ENCODE measurements at regions not wholly inside any gene's neighbourhood (a gene's known extent, or its start where the extent isn't known, plus 50 kb on each side); places are given as distances from the start of the nearest gene placed in this dataset.

GRCh38 chr10:109696981-109697775, 226.1 kb downstream of the XPNPEP1 start:
- ChIA-PET POLR2A (no interaction called here), CTCF (no interaction called here)
- no peak for DNase-seq (ENCODE audit: extremely low spot score)
- no peak for TF ChIP-seq TARDBP (IDR thresholded peaks at IDR 0.05)
- TF ChIP-seq FOXK2 (IDR thresholded peaks at IDR 0.05): no peak
- TF ChIP-seq SUZ12 (IDR thresholded peaks at IDR 0.05): no peak
- TF ChIP-seq CTBP1 (IDR thresholded peaks at IDR 0.05; ENCODE audit: borderline replicate concordance): no peak
- no peak for TF ChIP-seq ELF4 (IDR thresholded peaks at IDR 0.05)
- no peak for TF ChIP-seq PKNOX1 (IDR thresholded peaks at IDR 0.05)
- no peak for TF ChIP-seq NFRKB (IDR thresholded peaks at IDR 0.05)
- no peak for TF ChIP-seq LEF1 (IDR thresholded peaks at IDR 0.05; ENCODE audit: borderline replicate concordance)
- TF ChIP-seq BHLHE40 (IDR thresholded peaks at IDR 0.05; ENCODE audit: borderline replicate concordance): no peak
- TF ChIP-seq FOXM1 (IDR thresholded peaks at IDR 0.05; ENCODE audit: borderline replicate concordance): no peak
- TF ChIP-seq SP1 (IDR thresholded peaks at IDR 0.05): no peak
- TF ChIP-seq ZNF384 (IDR thresholded peaks at IDR 0.05): no peak

GRCh38 chr10:109696462-109696861, 226.8 kb downstream of the XPNPEP1 start:
- POLR2A ChIA-PET: no interaction called here
- CTCF ChIA-PET: no interaction called here
- TF ChIP-seq TARDBP (IDR thresholded peaks at IDR 0.05): no peak
- no peak for TF ChIP-seq CTBP1 (IDR thresholded peaks at IDR 0.05; ENCODE audit: borderline replicate concordance)
- no peak for TF ChIP-seq PKNOX1 (IDR thresholded peaks at IDR 0.05)
- TF ChIP-seq ZNF384 (IDR thresholded peaks at IDR 0.05): no peak
- TF ChIP-seq L3MBTL2 (conservative IDR thresholded peaks at IDR 0.05): no peak
- TF ChIP-seq FOXA1 (IDR thresholded peaks at IDR 0.05): no peak
- no peak for TF ChIP-seq LEF1 (IDR thresholded peaks at IDR 0.05; ENCODE audit: borderline replicate concordance)
- no peak for TF ChIP-seq NFRKB (IDR thresholded peaks at IDR 0.05)
- TF ChIP-seq SP1 (IDR thresholded peaks at IDR 0.05): no peak
- no peak for TF ChIP-seq HDGF (IDR thresholded peaks at IDR 0.05; ENCODE audit: borderline replicate concordance)
- no peak for DNase-seq (ENCODE audit: extremely low spot score)

GRCh38 chr10:109695988-109696387, 227.3 kb downstream of the XPNPEP1 start:
- no peak for TF ChIP-seq HDGF (IDR thresholded peaks at IDR 0.05; ENCODE audit: borderline replicate concordance)
- TF ChIP-seq ARNT (IDR thresholded peaks at IDR 0.05): no peak
- no peak for TF ChIP-seq LEF1 (IDR thresholded peaks at IDR 0.05; ENCODE audit: borderline replicate concordance)
- TF ChIP-seq SP1 (IDR thresholded peaks at IDR 0.05): no peak
- no peak for DNase-seq (ENCODE audit: extremely low spot score)
- CTCF ChIA-PET: no interaction called here
- POLR2A ChIA-PET: no interaction called here

GRCh38 chr10:109689785-109690184, 233.5 kb downstream of the XPNPEP1 start:
- ChIA-PET POLR2A (no interaction called here), CTCF (no interaction called here)
- TF ChIP-seq FOXM1 (IDR thresholded peaks at IDR 0.05; ENCODE audit: borderline replicate concordance) (no peak), NFRKB (IDR thresholded peaks at IDR 0.05) (no peak), BHLHE40 (IDR thresholded peaks at IDR 0.05; ENCODE audit: borderline replicate concordance) (no peak), PKNOX1 (IDR thresholded peaks at IDR 0.05) (no peak), HDGF (IDR thresholded peaks at IDR 0.05; ENCODE audit: borderline replicate concordance) (no peak), LEF1 (IDR thresholded peaks at IDR 0.05; ENCODE audit: borderline replicate concordance) (no peak), ZNF384 (IDR thresholded peaks at IDR 0.05) (no peak), L3MBTL2 (conservative IDR thresholded peaks at IDR 0.05) (no peak), CTBP1 (IDR thresholded peaks at IDR 0.05; ENCODE audit: borderline replicate concordance) (no peak), TARDBP (IDR thresholded peaks at IDR 0.05) (no peak), SP1 (IDR thresholded peaks at IDR 0.05) (no peak), ARNT (IDR thresholded peaks at IDR 0.05) (no peak), FOXK2 (IDR thresholded peaks at IDR 0.05) (no peak), FOXA1 (IDR thresholded peaks at IDR 0.05) (no peak), SUZ12 (IDR thresholded peaks at IDR 0.05) (no peak), ELF4 (IDR thresholded peaks at IDR 0.05) (no peak)
- DNase-seq (ENCODE audit: extremely low spot score): no peak

GRCh38 chr10:109679478-109679877, 243.8 kb downstream of the XPNPEP1 start:
- no peak for TF ChIP-seq ARNT (IDR thresholded peaks at IDR 0.05)
- no peak for TF ChIP-seq FOXM1 (IDR thresholded peaks at IDR 0.05; ENCODE audit: borderline replicate concordance)
- CTCF ChIA-PET: no interaction called here
- DNase-seq (ENCODE audit: extremely low spot score): no peak
- POLR2A ChIA-PET: no interaction called here

- DNase-seq (ENCODE audit: extremely low spot score): no peak
- no peak for TF ChIP-seq FOXA1 (IDR thresholded peaks at IDR 0.05)
- no peak for TF ChIP-seq BHLHE40 (IDR thresholded peaks at IDR 0.05; ENCODE audit: borderline replicate concordance)
- no peak for TF ChIP-seq TARDBP (IDR thresholded peaks at IDR 0.05)
- TF ChIP-seq PKNOX1 (IDR thresholded peaks at IDR 0.05): no peak
- TF ChIP-seq ZNF384 (IDR thresholded peaks at IDR 0.05): no peak
- no peak for TF ChIP-seq CTBP1 (IDR thresholded peaks at IDR 0.05; ENCODE audit: borderline replicate concordance)
- TF ChIP-seq L3MBTL2 (conservative IDR thresholded peaks at IDR 0.05): no peak
- TF ChIP-seq FOXK2 (IDR thresholded peaks at IDR 0.05): no peak
- no peak for TF ChIP-seq LEF1 (IDR thresholded peaks at IDR 0.05; ENCODE audit: borderline replicate concordance)
- TF ChIP-seq NFRKB (IDR thresholded peaks at IDR 0.05): no peak
- no peak for TF ChIP-seq SP1 (IDR thresholded peaks at IDR 0.05)
- no peak for TF ChIP-seq ARNT (IDR thresholded peaks at IDR 0.05)
- ChIA-PET CTCF (no interaction called here), POLR2A (no interaction called here)
Measured at GRCh38 chr10:109678857-109679256, 244.5 kb downstream of the XPNPEP1 start.

Measured in HEK293T (cell line).